Esophagus muscularis mucosa (tissue), 4 donors: ENCODE measurements at regions not wholly inside any gene's neighbourhood (a gene's known extent, or its start where the extent isn't known, plus 50 kb on each side); places are given as distances from the start of the nearest gene placed in this dataset.

Experiments
- DNase-seq: peaks from one replicate; pipeline ENCODE4 v3.0.0-alpha.2; 2017; ENCODE audit errors: extremely low spot score
- H3K27ac ChIP-seq, 4 donors: fragments of 200-600 bp; sonication (generic); replicated peaks in 1 of 4; 1 replicate in 3 of 4; 2 replicates in 1 of 4; pipeline ENCODE4 v1.5.1; 2016 to 2019; ENCODE audit warnings: mild to moderate bottlenecking in 1 of 4
- H3K27me3 ChIP-seq, 4 donors: fragments of 200-600 bp; sonication (generic); one replicate each; pipeline versions ENCODE4 v1.5.1 to v1.6.0; 2016 to 2019
- H3K36me3 ChIP-seq, 4 donors: fragments of 200-600 bp; sonication (generic); one replicate each; pipeline ENCODE4 v1.5.1; 2016 to 2019
- H3K4me1 ChIP-seq, 4 donors: fragments of 200-600 bp; sonication (generic); one replicate each; pipeline ENCODE4 v1.5.1; 2016 to 2019
- H3K4me3 ChIP-seq, 4 donors: fragments of 200-600 bp; sonication (generic); 1 replicate in 2 of 4; 2 replicates in 2 of 4; pipeline ENCODE4 v1.5.1; 2016 to 2019; ENCODE audit warnings: mild to moderate bottlenecking in 4 of 4, moderate library complexity in 1 of 4
- H3K9me3 ChIP-seq, 4 donors: fragments of 200-600 bp; sonication (generic); 1 replicate in 3 of 4; 2 replicates in 1 of 4; pipeline ENCODE4 v1.5.1; 2016 to 2019
- EP300 ChIP-seq: sonication (generic); formaldehyde crosslinking; IDR thresholded peaks from one replicate; pipeline ENCODE4 v1.6.1; 2017; ENCODE audit warnings: antibody characterized with exemption
- POLR2A ChIP-seq: fragments of 450-650 bp; IDR thresholded peaks from one replicate; pipeline ENCODE4 v1.6.1; 2017; ENCODE audit warnings: antibody characterized with exemption, moderate library complexity, mild to moderate bottlenecking, low read depth
- POLR2AphosphoS5 ChIP-seq, 2 donors: sonication (generic); formaldehyde crosslinking; IDR thresholded peaks; one replicate each; pipeline ENCODE4 v1.6.1; 2017; ENCODE audit warnings: antibody characterized with exemption in 2 of 2
- WGBS: methylation state at CpG from one replicate; pipeline ENCODE4 v1.1.5; 2018; 5-methylcytosine and 5-hydroxymethylcytosine counted together
- intact Hi-C: fragments of 100-400 bp; cut with DNase I; formaldehyde crosslinking; loops from one replicate; pipeline ENCODE4 v1.15.1; 2023
- TF ChIP-seq, protein P1 (sequence below), 3 experiments: fragments of 200-600 bp in 2 of 3; fragments of 450-650 bp in 1 of 3; sonication (generic) in 2 of 3; IDR thresholded peaks; one replicate each; pipeline ENCODE4 v1.5.1; 2017 to 2019; ENCODE audit warnings: antibody characterized with exemption in 3 of 3, mild to moderate bottlenecking in 2 of 3, moderate library complexity in 1 of 3

DNA sequence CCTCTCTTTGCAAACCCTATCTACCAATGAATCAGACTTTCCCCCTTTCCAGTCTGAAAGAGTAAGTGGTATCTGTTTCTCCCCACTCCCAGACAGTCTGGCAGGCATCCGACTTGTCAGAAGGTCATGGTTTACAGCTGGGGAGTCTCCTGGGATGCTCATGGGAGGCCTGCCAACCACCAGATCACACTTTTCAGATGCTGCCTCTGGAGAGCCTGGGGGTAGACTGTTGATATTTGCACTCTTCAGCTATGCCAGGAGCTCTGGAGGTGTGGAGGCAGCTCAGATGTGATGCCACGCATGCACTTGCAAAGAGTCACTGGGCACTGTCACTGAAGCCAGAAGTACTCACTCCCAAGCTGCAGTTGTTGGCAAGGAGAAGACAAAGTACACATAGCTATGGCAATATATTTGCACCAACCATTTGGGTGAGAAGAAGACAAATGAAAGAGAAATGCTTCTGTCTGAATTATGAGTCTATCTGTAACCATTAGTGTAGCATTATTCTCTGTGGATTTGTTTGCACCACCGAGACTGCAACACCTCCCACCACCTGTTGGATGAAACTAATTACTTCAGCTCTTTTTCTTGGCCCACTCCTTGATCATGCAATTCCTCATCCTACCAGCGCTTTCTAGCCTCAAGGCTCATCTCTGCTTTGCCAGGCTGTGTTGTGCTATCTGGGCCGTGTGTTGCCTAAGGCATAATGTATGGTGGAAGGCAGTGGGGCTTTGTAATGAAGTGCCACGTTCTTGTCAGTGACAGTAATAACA lies 133.0 kb upstream of the SPAG17 start:
- no peak overlapping the region for H3K4me3 ChIP-seq
- H3K4me1 ChIP-seq, result peaks cover 0 to 10% (median 6%) of the 10 kb centered on the region in 4 donors
- H3K36me3 ChIP-seq, result no peaks in the 10 kb centered on the region
- no peaks in the 10 kb centered on the region for H3K9me3 ChIP-seq
- no peaks in the 10 kb centered on the region for H3K27me3 ChIP-seq
- WGBS, result 62% methylated on average over 6 of the region's 6 CpGs
- no peak overlapping the region for H3K27ac ChIP-seq
- no peak for TF ChIP-seq POLR2AphosphoS5 (IDR thresholded peaks at IDR 0.05)
- TF ChIP-seq EP300, result no peak
- TF ChIP-seq, protein P1, sequence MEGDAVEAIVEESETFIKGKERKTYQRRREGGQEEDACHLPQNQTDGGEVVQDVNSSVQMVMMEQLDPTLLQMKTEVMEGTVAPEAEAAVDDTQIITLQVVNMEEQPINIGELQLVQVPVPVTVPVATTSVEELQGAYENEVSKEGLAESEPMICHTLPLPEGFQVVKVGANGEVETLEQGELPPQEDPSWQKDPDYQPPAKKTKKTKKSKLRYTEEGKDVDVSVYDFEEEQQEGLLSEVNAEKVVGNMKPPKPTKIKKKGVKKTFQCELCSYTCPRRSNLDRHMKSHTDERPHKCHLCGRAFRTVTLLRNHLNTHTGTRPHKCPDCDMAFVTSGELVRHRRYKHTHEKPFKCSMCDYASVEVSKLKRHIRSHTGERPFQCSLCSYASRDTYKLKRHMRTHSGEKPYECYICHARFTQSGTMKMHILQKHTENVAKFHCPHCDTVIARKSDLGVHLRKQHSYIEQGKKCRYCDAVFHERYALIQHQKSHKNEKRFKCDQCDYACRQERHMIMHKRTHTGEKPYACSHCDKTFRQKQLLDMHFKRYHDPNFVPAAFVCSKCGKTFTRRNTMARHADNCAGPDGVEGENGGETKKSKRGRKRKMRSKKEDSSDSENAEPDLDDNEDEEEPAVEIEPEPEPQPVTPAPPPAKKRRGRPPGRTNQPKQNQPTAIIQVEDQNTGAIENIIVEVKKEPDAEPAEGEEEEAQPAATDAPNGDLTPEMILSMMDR (IDR thresholded peaks at IDR 0.05), result no peak
- TF ChIP-seq POLR2A, result no peak
- DNase-seq, result no peak
- intact Hi-C loops, result no loop called here

- Histone ChIP-seq H3K27me3 (no peaks in the 10 kb centered on the region), H3K4me3 (no peak overlapping the region), H3K36me3 (no peaks in the 10 kb centered on the region), H3K9me3 (no peaks in the 10 kb centered on the region), H3K27ac (no peak overlapping the region), H3K4me1 (peaks cover 9 to 23% (median 13%) of the 10 kb centered on the region in 4 donors)
- WGBS, result 77% methylated on average over 4 of the region's 4 CpGs
- intact Hi-C loops, result no loop called here
- TF ChIP-seq POLR2AphosphoS5 (IDR thresholded peaks at IDR 0.05) (no peak), EP300 (no peak), POLR2A (no peak)
- TF ChIP-seq, protein P1 (IDR thresholded peaks at IDR 0.05), result no peak
- DNase-seq, result no peak
Observed at GRCh38 chr1:118306851-118307250, 121.8 kb upstream of the SPAG17 start.

GRCh38 chr1:118304722-118305359 lies 119.8 kb upstream of the SPAG17 start:
- peaks cover 15 to 26% (median 22%) of the 10 kb centered on the region in 4 donors for H3K4me1 ChIP-seq
- no peak for DNase-seq
- TF ChIP-seq, protein P1 (IDR thresholded peaks at IDR 0.05), result peak; percentile 32 to 53 (median 42)
- no peak for TF ChIP-seq POLR2A
- H3K27ac ChIP-seq, result no peak overlapping the region
- H3K9me3 ChIP-seq, result no peaks in the 10 kb centered on the region
- no peaks in the 10 kb centered on the region for H3K36me3 ChIP-seq
- intact Hi-C loops, result no loop called here
- no peaks in the 10 kb centered on the region for H3K27me3 ChIP-seq
- 47% methylated on average over 4 of the region's 4 CpGs for WGBS
- H3K4me3 ChIP-seq, result no peak overlapping the region

GRCh38 chr1:118303534-118303933 lies 118.5 kb upstream of the SPAG17 start:
- TF ChIP-seq EP300, result no peak
- no peak for TF ChIP-seq POLR2A
- TF ChIP-seq, protein P1 (IDR thresholded peaks at IDR 0.05), result no peak
- TF ChIP-seq POLR2AphosphoS5 (IDR thresholded peaks at IDR 0.05), result no peak
- H3K4me3 ChIP-seq, result no peak overlapping the region
- H3K36me3 ChIP-seq, result no peaks in the 10 kb centered on the region
- DNase-seq, result no peak
- H3K4me1 ChIP-seq, result peaks cover 15 to 27% (median 22%) of the 10 kb centered on the region in 4 donors
- 59% methylated on average over 4 of the region's 4 CpGs for WGBS
- H3K9me3 ChIP-seq, result no peaks in the 10 kb centered on the region
- intact Hi-C loops, result no loop called here
- H3K27me3 ChIP-seq, result no peaks in the 10 kb centered on the region
- H3K27ac ChIP-seq, result no peak overlapping the region
